ENCODE measurements at regions not wholly inside any gene's neighbourhood (a gene's known extent, or its start where the extent isn't known, plus 50 kb on each side); places are given as distances from the start of the nearest gene placed in this dataset.

DNA sequence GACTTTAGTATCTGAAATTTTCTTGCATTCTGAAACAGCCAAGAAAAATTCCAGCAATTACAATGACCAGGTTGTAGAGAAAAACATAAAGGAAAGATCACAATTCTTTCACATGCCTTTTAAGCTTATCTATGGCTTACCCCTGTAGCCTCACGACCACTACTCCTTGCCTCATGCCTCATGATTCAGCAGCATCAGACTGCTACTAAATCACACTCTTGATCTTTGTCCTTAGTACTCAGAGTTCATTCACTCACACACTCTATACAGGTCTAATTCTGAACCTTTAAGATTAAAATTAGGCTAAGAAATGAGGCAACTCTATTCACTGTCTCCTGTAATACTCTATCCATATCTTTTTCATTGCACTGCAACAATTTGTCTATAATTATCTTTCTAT is 415.1 kb downstream of the MLLT3 start:
- TF ChIP-seq, protein P1, sequence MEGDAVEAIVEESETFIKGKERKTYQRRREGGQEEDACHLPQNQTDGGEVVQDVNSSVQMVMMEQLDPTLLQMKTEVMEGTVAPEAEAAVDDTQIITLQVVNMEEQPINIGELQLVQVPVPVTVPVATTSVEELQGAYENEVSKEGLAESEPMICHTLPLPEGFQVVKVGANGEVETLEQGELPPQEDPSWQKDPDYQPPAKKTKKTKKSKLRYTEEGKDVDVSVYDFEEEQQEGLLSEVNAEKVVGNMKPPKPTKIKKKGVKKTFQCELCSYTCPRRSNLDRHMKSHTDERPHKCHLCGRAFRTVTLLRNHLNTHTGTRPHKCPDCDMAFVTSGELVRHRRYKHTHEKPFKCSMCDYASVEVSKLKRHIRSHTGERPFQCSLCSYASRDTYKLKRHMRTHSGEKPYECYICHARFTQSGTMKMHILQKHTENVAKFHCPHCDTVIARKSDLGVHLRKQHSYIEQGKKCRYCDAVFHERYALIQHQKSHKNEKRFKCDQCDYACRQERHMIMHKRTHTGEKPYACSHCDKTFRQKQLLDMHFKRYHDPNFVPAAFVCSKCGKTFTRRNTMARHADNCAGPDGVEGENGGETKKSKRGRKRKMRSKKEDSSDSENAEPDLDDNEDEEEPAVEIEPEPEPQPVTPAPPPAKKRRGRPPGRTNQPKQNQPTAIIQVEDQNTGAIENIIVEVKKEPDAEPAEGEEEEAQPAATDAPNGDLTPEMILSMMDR (IDR thresholded peaks at IDR 0.05), result no peak
- TF ChIP-seq EZH2 (IDR thresholded peaks at IDR 0.05), result no peak
- TF ChIP-seq EZH2phosphoT487 (IDR thresholded peaks at IDR 0.05), result no peak

Data from neural progenitor cell (in vitro differentiated cells).